Transverse colon (tissue), 4 donors: ENCODE measurements at regions not wholly inside any gene's neighbourhood (a gene's known extent, or its start where the extent isn't known, plus 50 kb on each side); places are given as distances from the start of the nearest gene placed in this dataset.

Source experiments
- DNase-seq: peaks from one replicate; pipeline ENCODE4 v3.0.0-alpha.2; 2019
- H3K27ac ChIP-seq, 4 donors: fragments of 200-600 bp; sonication (generic); 2 replicates each; pipeline ENCODE4 v1.5.1; 2016 to 2018; ENCODE audit warnings: inconsistent platforms in 4 of 4
- H3K27me3 ChIP-seq: fragments of 200-600 bp; sonication (generic); 2 replicates; pipeline ENCODE4 v1.5.1; 2017; ENCODE audit warnings: inconsistent platforms
- H3K36me3 ChIP-seq, 4 donors: fragments of 200-600 bp; sonication (generic); 2 replicates each; pipeline ENCODE4 v1.5.1; 2017 to 2019; ENCODE audit warnings: inconsistent platforms in 4 of 4
- H3K4me1 ChIP-seq, 4 donors: fragments of 200-600 bp; sonication (generic); 2 replicates each; pipeline ENCODE4 v1.5.1; 2017 to 2020; ENCODE audit warnings: inconsistent platforms in 4 of 4
- H3K4me3 ChIP-seq, 4 donors: fragments of 200-600 bp; sonication (generic); 1 replicate in 1 of 4; 2 replicates in 3 of 4; pipeline versions ENCODE4 v1.5.1 to v1.6.1; 2017 to 2019; ENCODE audit warnings: inconsistent platforms in 4 of 4
- H3K9me3 ChIP-seq, 2 donors: fragments of 200-600 bp; sonication (generic); 2 replicates each; pipeline ENCODE4 v1.5.1; 2017 to 2019; ENCODE audit warnings: inconsistent platforms in 2 of 2
- CTCF ChIP-seq, 5 experiments: fragments of 200-600 bp in 3 of 5; fragments of 450-650 bp in 2 of 5; sonication (generic) in 3 of 5; IDR thresholded peaks; 1 replicate in 2 of 5; 2 replicates in 3 of 5; pipeline ENCODE4 v1.5.1; 2016 to 2017; ENCODE audit warnings: antibody characterized with exemption in 5 of 5, inconsistent platforms in 3 of 5, mild to moderate bottlenecking in 2 of 5, moderate library complexity in 1 of 5
- EP300 ChIP-seq: sonication (generic); formaldehyde crosslinking; IDR thresholded peaks from one replicate; pipeline ENCODE4 v1.6.1; 2017; ENCODE audit warnings: antibody characterized with exemption, low read depth
- POLR2A ChIP-seq: fragments of 450-650 bp; IDR thresholded peaks from one replicate; pipeline ENCODE4 v1.6.1; 2016; ENCODE audit warnings: antibody characterized with exemption, mild to moderate bottlenecking, moderate library complexity
- POLR2AphosphoS5 ChIP-seq, 3 donors: sonication (generic); formaldehyde crosslinking; IDR thresholded peaks; one replicate each; pipeline ENCODE4 v1.6.1; 2016; ENCODE audit warnings: antibody characterized with exemption in 3 of 3
- WGBS, 2 donors: methylation state at CpG; one replicate each; pipeline ENCODE4 v1.1.5; 2018; ENCODE audit warnings: low coverage in 1 of 2; 5-methylcytosine and 5-hydroxymethylcytosine counted together
- in situ Hi-C, 4 donors: fragments of 200-750 bp; cut with MboI; loops; one replicate each; pipeline versions ENCODE4 v1.15.0 to v1.15.1; 2017; ENCODE audit warnings: low sequenced_read_pairs in 3 of 4, low pct_ligation_motif_present in 1 of 4, low pct_unique_long_range_greater_than_20kb in 1 of 4
- intact Hi-C: fragments of 100-400 bp; cut with DNase I; formaldehyde crosslinking; loops from one replicate; pipeline ENCODE4 v1.15.1; 2023; ENCODE audit warnings: low total_unique reads

- 56 to 70% methylated on average over 1 of the region's 1 CpG for WGBS, 2 donors
- intact Hi-C loops = no loop called here
- Histone ChIP-seq H3K27me3 (no peaks in the 10 kb centered on the region), H3K36me3 (no peaks in the 10 kb centered on the region), H3K4me3 (no peak overlapping the region), H3K4me1 (no peaks in the 10 kb centered on the region), H3K27ac (no peak overlapping the region), H3K9me3 (no peaks in the 10 kb centered on the region)
- in situ Hi-C loops = no loop called here
- TF ChIP-seq POLR2A (no peak), POLR2AphosphoS5 (IDR thresholded peaks at IDR 0.05) (no peak), EP300 (no peak), CTCF (IDR thresholded peaks at IDR 0.05) (no peak)
- DNase-seq = no peak
Measured at GRCh38 chr11:87675993-87676392, 499.2 kb downstream of the RAB38 start.

- no peaks in the 10 kb centered on the region for H3K27me3 ChIP-seq
- no peak for DNase-seq
- no peaks in the 10 kb centered on the region for H3K36me3 ChIP-seq
- 66 to 73% methylated on average over 4 to 6 of the region's 6 CpGs for WGBS, 2 donors
- no peak overlapping the region for H3K4me3 ChIP-seq
- no peak overlapping the region for H3K27ac ChIP-seq
- H3K4me1 ChIP-seq = no peaks in the 10 kb centered on the region
- no peak for TF ChIP-seq CTCF (IDR thresholded peaks at IDR 0.05)
- no peak for TF ChIP-seq POLR2AphosphoS5 (IDR thresholded peaks at IDR 0.05)
- TF ChIP-seq POLR2A = no peak
- TF ChIP-seq EP300 = no peak
- in situ Hi-C loops = no loop called here
- intact Hi-C loops = no loop called here
- no peaks in the 10 kb centered on the region for H3K9me3 ChIP-seq
Measured at GRCh38 chr11:87666730-87667129, 508.5 kb downstream of the RAB38 start.

GRCh38 chr11:87662287-87662686 lies 513.0 kb downstream of the RAB38 start:
- no peak for TF ChIP-seq POLR2AphosphoS5 (IDR thresholded peaks at IDR 0.05)
- no peak for TF ChIP-seq POLR2A
- no peak for TF ChIP-seq EP300
- H3K36me3 ChIP-seq = no peaks in the 10 kb centered on the region
- no peak overlapping the region for H3K27ac ChIP-seq
- DNase-seq = no peak
- no peak overlapping the region for H3K4me3 ChIP-seq
- no peaks in the 10 kb centered on the region for H3K27me3 ChIP-seq
- intact Hi-C loops (no loop called here), in situ Hi-C loops (no loop called here)
- H3K4me1 ChIP-seq = no peaks in the 10 kb centered on the region
- H3K9me3 ChIP-seq = no peaks in the 10 kb centered on the region

- Histone ChIP-seq H3K27ac (no peak overlapping the region), H3K4me1 (no peaks in the 10 kb centered on the region), H3K27me3 (no peaks in the 10 kb centered on the region), H3K36me3 (no peaks in the 10 kb centered on the region), H3K4me3 (no peak overlapping the region), H3K9me3 (no peaks in the 10 kb centered on the region)
- in situ Hi-C loops = no loop called here
- TF ChIP-seq CTCF (IDR thresholded peaks at IDR 0.05) (no peak), POLR2AphosphoS5 (IDR thresholded peaks at IDR 0.05) (no peak), POLR2A (no peak), EP300 (no peak)
- intact Hi-C loops = no loop called here
- no peak for DNase-seq
- 58 to 77% methylated on average over 3 to 5 of the region's 5 CpGs for WGBS, 2 donors
Measured at GRCh38 chr11:87660926-87661660, 514.1 kb downstream of the RAB38 start.

GRCh38 chr11:87659807-87660206 lies 515.4 kb downstream of the RAB38 start:
- 84 to 86% methylated on average over 2 to 5 of the region's 5 CpGs for WGBS, 2 donors

More at GRCh38 chr11:87659807-87660206, 515.4 kb downstream of the RAB38 start:
- in situ Hi-C loops = no loop called here
- DNase-seq = no peak
- Histone ChIP-seq H3K4me3 (no peak overlapping the region), H3K27me3 (no peaks in the 10 kb centered on the region), H3K4me1 (no peaks in the 10 kb centered on the region), H3K36me3 (no peaks in the 10 kb centered on the region), H3K27ac (no peak overlapping the region), H3K9me3 (no peaks in the 10 kb centered on the region)
- intact Hi-C loops = no loop called here
- TF ChIP-seq EP300 = no peak
- TF ChIP-seq CTCF (IDR thresholded peaks at IDR 0.05) = no peak
- no peak for TF ChIP-seq POLR2A
- no peak for TF ChIP-seq POLR2AphosphoS5 (IDR thresholded peaks at IDR 0.05)
